Mesenchymal stem cell (in vitro differentiated cells and primary cell): ENCODE measurements at regions not wholly inside any gene's neighbourhood (a gene's known extent, or its start where the extent isn't known, plus 50 kb on each side); places are given as distances from the start of the nearest gene placed in this dataset.

Experiments
- DNase-seq: peaks from one replicate; pipeline ENCODE4 v3.0.0-alpha.2; 2013
- H2AFZ ChIP-seq: one replicate; pipeline ENCODE4 v1.6.1; 2013; ENCODE audit warnings: low read depth, mild to moderate bottlenecking, control low read depth, inconsistent platforms, low read length, moderate library complexity
- H2AK5ac ChIP-seq: 2 replicates; pipeline ENCODE4 v1.6.1; 2013; ENCODE audit warnings: low read length, moderate library complexity, mild to moderate bottlenecking, inconsistent platforms; ENCODE audit not compliant: severe bottlenecking
- H2BK120ac ChIP-seq: one replicate; pipeline ENCODE4 v1.6.1; 2013; ENCODE audit warnings: low read depth, mild to moderate bottlenecking, inconsistent platforms, low read length, moderate library complexity
- H2BK12ac ChIP-seq, 2 experiments: one replicate each; pipeline ENCODE4 v1.6.1; 2013; ENCODE audit warnings: inconsistent platforms in 2 of 2, low read length in 2 of 2, mild to moderate bottlenecking in 2 of 2, moderate library complexity in 2 of 2, control low read depth in 1 of 2
- H2BK15ac ChIP-seq: one replicate; pipeline ENCODE4 v1.6.1; 2013; ENCODE audit warnings: mild to moderate bottlenecking, low read depth, inconsistent platforms; ENCODE audit not compliant: poor library complexity, severe bottlenecking
- H2BK5ac ChIP-seq: 2 replicates; pipeline ENCODE4 v1.6.1; 2013; ENCODE audit warnings: low read depth, mild to moderate bottlenecking, low read length, control low read depth, inconsistent platforms; ENCODE audit not compliant: poor library complexity, severe bottlenecking
- H3K14ac ChIP-seq, 2 experiments: one replicate each; pipeline ENCODE4 v1.6.1; 2013; ENCODE audit warnings: inconsistent platforms in 2 of 2, low read length in 2 of 2, control low read depth in 1 of 2, mild to moderate bottlenecking in 1 of 2, moderate library complexity in 1 of 2
- H3K18ac ChIP-seq, 2 experiments: one replicate each; pipeline ENCODE4 v1.6.1; 2013; ENCODE audit warnings: inconsistent platforms in 2 of 2, low read length in 2 of 2, control low read depth in 1 of 2, low read depth in 1 of 2, mild to moderate bottlenecking in 1 of 2
- H3K23ac ChIP-seq, 2 experiments: one replicate each; pipeline ENCODE4 v1.6.1; 2013; ENCODE audit warnings: inconsistent platforms in 2 of 2, low read length in 2 of 2, mild to moderate bottlenecking in 2 of 2, moderate library complexity in 2 of 2, control low read depth in 1 of 2
- H3K27ac ChIP-seq: 2 replicates; pipeline ENCODE4 v1.5.1; 2013; ENCODE audit warnings: mild to moderate bottlenecking, moderate library complexity, low read length, control low read depth, inconsistent platforms; ENCODE audit not compliant: poor library complexity, severe bottlenecking
- H3K27me3 ChIP-seq, 2 experiments: 2 replicates each; pipeline versions ENCODE4 v1.6.1 to v1.7.0; 2013; ENCODE audit warnings: low read length in 2 of 2, mild to moderate bottlenecking in 2 of 2, moderate library complexity in 2 of 2, control low read depth in 1 of 2, inconsistent platforms in 1 of 2; ENCODE audit not compliant: control insufficient read depth in 1 of 2, insufficient read depth in 1 of 2
- H3K36me3 ChIP-seq, 2 experiments: 2 replicates each; pipeline versions ENCODE4 v1.6.1 to v1.7.0; 2013; ENCODE audit warnings: low read length in 2 of 2, control low read depth in 1 of 2, inconsistent platforms in 1 of 2, low read depth in 1 of 2, mild to moderate bottlenecking in 1 of 2; ENCODE audit not compliant: insufficient read depth in 2 of 2, control insufficient read depth in 1 of 2
- H3K4ac ChIP-seq, 2 experiments: one replicate each; pipeline ENCODE4 v1.6.1; 2013; ENCODE audit warnings: inconsistent platforms in 2 of 2, low read length in 2 of 2, mild to moderate bottlenecking in 2 of 2, moderate library complexity in 2 of 2, control low read depth in 1 of 2, low read depth in 1 of 2
- H3K4me1 ChIP-seq: 2 replicates; pipeline ENCODE4 v1.6.1; 2013; ENCODE audit warnings: low read depth, low read length, control low read depth; ENCODE audit not compliant: control insufficient read depth, insufficient read depth
- H3K4me2 ChIP-seq: 2 replicates; pipeline ENCODE4 v1.6.1; 2013; ENCODE audit warnings: low read length, mild to moderate bottlenecking, inconsistent platforms; ENCODE audit not compliant: poor library complexity, severe bottlenecking
- H3K4me3 ChIP-seq, 2 experiments: 2 replicates each; pipeline versions ENCODE4 v1.5.1 to v1.7.0; 2013; ENCODE audit warnings: low read length in 2 of 2, mild to moderate bottlenecking in 2 of 2, control low read depth in 1 of 2, low read depth in 1 of 2; ENCODE audit not compliant: insufficient read depth in 1 of 2
- H3K79me1 ChIP-seq: replicated peaks from 2 replicates; pipeline ENCODE4 v1.6.1; 2013; ENCODE audit warnings: mild to moderate bottlenecking, control low read depth, low read length, inconsistent platforms; ENCODE audit not compliant: poor library complexity, severe bottlenecking
- H3K9ac ChIP-seq: 2 replicates; pipeline ENCODE4 v1.7.0; 2013; ENCODE audit warnings: mild to moderate bottlenecking, low read length, moderate library complexity
- H3K9me3 ChIP-seq: 2 replicates; pipeline ENCODE4 v1.7.0; 2013; ENCODE audit warnings: mild to moderate bottlenecking, low read length; ENCODE audit not compliant: control insufficient read depth
- H4K8ac ChIP-seq: one replicate; pipeline ENCODE4 v1.6.1; 2013; ENCODE audit warnings: inconsistent platforms, mild to moderate bottlenecking, low read length, moderate library complexity
- H4K91ac ChIP-seq: one replicate; pipeline ENCODE4 v1.6.1; 2013; ENCODE audit warnings: mild to moderate bottlenecking, low read length, inconsistent platforms
- WGBS: methylation state at CpG from one replicate; pipeline ENCODE4 v1.1.7; 2013; ENCODE audit warnings: mixed read lengths; 5-methylcytosine and 5-hydroxymethylcytosine counted together

DNA sequence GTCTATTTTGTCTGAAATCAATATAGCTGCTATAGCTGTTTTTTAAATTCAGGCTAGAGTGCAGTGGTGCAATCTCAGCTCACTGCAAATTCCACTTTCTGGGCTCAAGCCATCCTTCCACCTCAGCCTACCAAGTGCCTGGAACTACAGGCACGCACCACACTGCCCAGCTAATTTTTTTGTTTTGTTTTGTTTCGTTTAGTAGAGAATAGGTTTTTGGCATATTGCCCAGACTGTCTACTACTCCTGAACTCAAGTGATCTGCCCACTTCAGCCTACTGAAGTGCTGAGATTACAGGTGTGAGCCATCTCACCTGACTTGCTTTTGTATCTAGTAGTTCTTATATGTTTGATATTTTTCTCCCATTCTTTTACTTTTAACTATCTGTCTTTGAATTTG, 259.7 kb downstream of the CDH19 start:
- no peak overlapping the region for H3K4me2 ChIP-seq
- no peak overlapping the region for H3K9ac ChIP-seq
- H2BK5ac ChIP-seq: no peak overlapping the region
- H3K18ac ChIP-seq: no peak overlapping the region
- no peaks in the 10 kb centered on the region for H3K4me1 ChIP-seq
- H3K4ac ChIP-seq: no peak overlapping the region
- no peak overlapping the region for H3K14ac ChIP-seq
- no peaks in the 10 kb centered on the region for H3K36me3 ChIP-seq
- no peak overlapping the region for H4K8ac ChIP-seq
- H2AK5ac ChIP-seq: no peak overlapping the region
- H2BK12ac ChIP-seq: no peak overlapping the region
- H3K4me3 ChIP-seq: no peak overlapping the region
- H2AFZ ChIP-seq: no peak overlapping the region
- no peak overlapping the region for H3K27ac ChIP-seq
- no peak overlapping the region for H2BK15ac ChIP-seq
- WGBS: no CpG with 5 or more reads among the region's 2 CpGs
- DNase-seq: no peak
- no peak overlapping the region for H3K23ac ChIP-seq
- H3K79me1 ChIP-seq: no peaks in the 10 kb centered on the region
- H2BK120ac ChIP-seq: no peak overlapping the region
- no peak overlapping the region for H4K91ac ChIP-seq
- no peaks in the 10 kb centered on the region for H3K9me3 ChIP-seq
- H3K27me3 ChIP-seq: no peaks in the 10 kb centered on the region

DNA sequence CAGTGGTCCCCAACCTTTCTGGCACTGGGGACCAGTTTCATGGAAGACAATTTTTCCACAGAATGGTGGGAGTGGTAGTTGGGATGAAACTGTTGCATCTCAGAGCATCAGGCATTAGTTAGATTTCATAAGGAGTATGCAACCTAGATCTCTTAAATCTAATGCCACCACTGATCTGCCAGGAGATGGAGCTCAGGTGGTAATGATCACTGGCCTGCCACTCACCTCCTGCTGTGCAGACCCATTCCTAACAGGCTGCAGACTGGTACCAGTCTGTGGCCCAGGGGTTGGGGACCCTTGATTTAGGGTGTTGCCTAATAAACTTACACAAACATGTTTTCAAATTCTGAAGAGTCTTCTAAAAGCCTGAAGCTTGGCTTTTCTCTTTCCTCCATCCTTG, 261.3 kb downstream of the CDH19 start:
- H4K8ac ChIP-seq: no peak overlapping the region

DNA sequence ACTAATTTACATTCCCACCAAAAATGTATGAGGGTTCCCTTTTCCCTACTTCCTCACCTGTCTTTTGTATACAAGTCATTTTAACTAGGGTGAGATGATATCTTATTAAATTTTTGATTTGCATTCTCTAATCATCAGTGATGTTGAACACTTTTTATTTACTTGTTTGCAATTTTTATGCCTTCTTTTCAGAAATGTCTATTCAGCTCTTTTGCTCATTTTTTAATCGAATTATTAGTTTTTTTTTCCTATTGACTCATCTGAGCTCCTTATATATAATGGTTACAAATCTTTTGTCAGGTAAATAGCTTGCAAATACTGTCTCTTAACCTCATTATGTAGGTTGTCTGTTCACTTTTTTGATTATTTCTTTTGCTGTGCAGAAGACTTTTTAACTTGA, 269.4 kb downstream of the CDH19 start:
- H2BK120ac ChIP-seq: no peak overlapping the region
- no peak overlapping the region for H3K18ac ChIP-seq
- no peaks in the 10 kb centered on the region for H3K79me1 ChIP-seq
- H2AK5ac ChIP-seq: no peak overlapping the region
- H3K27ac ChIP-seq: no peak overlapping the region
- no peaks in the 10 kb centered on the region for H3K36me3 ChIP-seq
- no peak overlapping the region for H4K91ac ChIP-seq
- H3K4me2 ChIP-seq: no peak overlapping the region
- DNase-seq: no peak
- H3K23ac ChIP-seq: no peak overlapping the region
- WGBS: no CpG with 5 or more reads among the region's 1 CpG
- H3K9me3 ChIP-seq: peaks cover 7% of the 10 kb centered on the region
- no peak overlapping the region for H3K14ac ChIP-seq
- no peak overlapping the region for H2AFZ ChIP-seq
- no peak overlapping the region for H2BK12ac ChIP-seq
- H3K9ac ChIP-seq: no peak overlapping the region
- no peak overlapping the region for H2BK5ac ChIP-seq
- H3K4me3 ChIP-seq: no peak overlapping the region
- no peak overlapping the region for H3K4ac ChIP-seq
- H3K27me3 ChIP-seq: no peaks in the 10 kb centered on the region
- H3K4me1 ChIP-seq: no peaks in the 10 kb centered on the region
- H2BK15ac ChIP-seq: no peak overlapping the region
- H4K8ac ChIP-seq: no peak overlapping the region

More for the DNA sequence above, 261.3 kb downstream of the CDH19 start:
- Histone ChIP-seq H3K4me3 (no peak overlapping the region), H3K4ac (no peak overlapping the region), H2AFZ (no peak overlapping the region), H3K4me2 (no peak overlapping the region), H3K14ac (no peak overlapping the region), H2AK5ac (no peak overlapping the region), H3K18ac (no peak overlapping the region), H2BK15ac (no peak overlapping the region), H2BK5ac (no peak overlapping the region), H3K36me3 (no peaks in the 10 kb centered on the region), H3K27ac (no peak overlapping the region), H3K9me3 (peaks cover 2% of the 10 kb centered on the region), H3K27me3 (no peaks in the 10 kb centered on the region), H3K4me1 (no peaks in the 10 kb centered on the region), H2BK120ac (no peak overlapping the region), H3K9ac (no peak overlapping the region), H3K79me1 (no peaks in the 10 kb centered on the region), H4K91ac (no peak overlapping the region), H2BK12ac (no peak overlapping the region), H3K23ac (no peak overlapping the region)
- no peak for DNase-seq

DNA sequence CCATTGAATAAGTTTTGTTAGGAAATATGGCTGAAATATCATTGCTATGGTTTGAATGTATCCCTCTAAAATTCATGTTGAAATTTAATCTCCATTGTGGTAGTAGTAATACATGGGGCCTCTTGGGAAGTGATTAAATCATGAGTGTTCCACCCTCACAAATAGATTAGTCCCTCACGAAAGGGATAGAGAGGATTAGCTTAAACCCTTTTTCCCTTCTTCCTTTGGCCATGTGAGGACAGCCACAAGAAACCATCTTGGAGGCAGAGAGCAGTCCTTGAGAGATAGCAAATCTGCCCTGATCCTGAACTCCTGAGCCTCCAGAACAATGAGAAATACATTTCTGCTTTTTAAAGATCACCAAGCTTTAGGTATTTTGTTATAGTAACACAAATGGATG, 274.2 kb downstream of the CDH19 start:
- Histone ChIP-seq H3K79me1 (no peaks in the 10 kb centered on the region), H3K36me3 (no peaks in the 10 kb centered on the region), H2BK5ac (no peak overlapping the region), H2AFZ (no peak overlapping the region), H3K4me2 (no peak overlapping the region), H2BK120ac (no peak overlapping the region), H4K8ac (no peak overlapping the region), H3K23ac (no peak overlapping the region), H3K4ac (no peak overlapping the region), H3K27ac (no peak overlapping the region), H2BK15ac (no peak overlapping the region), H3K9ac (no peak overlapping the region), H4K91ac (no peak overlapping the region), H2BK12ac (no peak overlapping the region), H3K27me3 (no peaks in the 10 kb centered on the region), H3K18ac (no peak overlapping the region), H3K14ac (no peak overlapping the region), H3K4me1 (no peaks in the 10 kb centered on the region), H3K9me3 (no peaks in the 10 kb centered on the region), H3K4me3 (no peak overlapping the region), H2AK5ac (no peak overlapping the region)
- DNase-seq: no peak
- WGBS: 58% methylated on average over 1 of the region's 1 CpG
